HG02938 (cell line): ENCODE measurements at regions not wholly inside any gene's neighbourhood (a gene's known extent, or its start where the extent isn't known, plus 50 kb on each side); places are given as distances from the start of the nearest gene placed in this dataset.
"Not testable (repeated sequence)": the region's sequence is repeated elsewhere in the genome, so short reads cannot be mapped to it uniquely, and the experiment has no call there.

Source experiments
- ATAC-seq: cut with Tn5 transposase; IDR thresholded peaks from one replicate; pipeline ENCODE4 v1.9.1; 2021; ENCODE audit warnings: mild to moderate bottlenecking, moderate library complexity; ENCODE audit not compliant: unreplicated experiment

DNA sequence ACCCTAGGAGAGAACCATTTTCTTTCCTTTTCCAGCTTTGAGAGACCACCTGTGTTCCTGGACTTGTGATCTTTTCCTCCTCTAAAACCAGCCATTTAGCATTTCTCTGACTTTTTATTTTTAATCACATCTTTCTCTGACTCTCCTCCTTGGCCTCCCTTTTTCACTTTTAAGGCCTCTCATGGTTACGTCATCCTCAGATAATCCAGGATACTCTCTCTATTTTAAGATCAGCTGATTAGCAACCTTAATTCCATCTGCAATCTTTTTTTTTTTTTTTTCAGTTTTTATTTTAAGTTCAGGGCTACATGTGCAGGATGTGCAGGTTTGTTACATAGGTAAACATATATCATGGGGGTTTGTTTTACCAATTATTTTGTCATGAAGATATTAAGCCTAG lies 54.0 kb downstream of the RFPL4B start:
- ATAC-seq: no peak

DNA sequence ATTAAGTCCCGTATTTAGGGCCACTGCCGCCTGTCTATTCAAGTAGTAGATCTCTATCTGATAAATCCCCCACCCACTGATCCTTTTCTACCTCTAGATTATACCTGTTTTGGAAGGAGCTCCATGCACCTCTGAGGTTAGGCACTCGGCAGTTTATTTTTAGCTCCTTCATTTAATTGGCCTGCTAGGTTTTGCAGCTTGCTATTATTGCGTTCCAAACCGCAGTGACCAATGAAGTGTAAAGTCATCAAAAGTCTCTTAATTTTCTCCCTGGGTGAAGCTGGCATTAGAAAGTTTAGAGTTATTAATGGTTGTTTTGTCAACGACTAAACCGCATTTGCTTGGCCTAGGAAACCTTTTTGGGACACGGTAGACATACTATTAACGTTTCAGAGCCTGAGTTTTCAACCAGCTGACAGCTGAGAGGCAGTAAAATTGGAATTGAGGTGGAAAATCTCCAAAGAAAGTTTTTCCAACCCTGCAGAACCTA lies 60.0 kb downstream of the RFPL4B start:
- ATAC-seq: no peak

DNA sequence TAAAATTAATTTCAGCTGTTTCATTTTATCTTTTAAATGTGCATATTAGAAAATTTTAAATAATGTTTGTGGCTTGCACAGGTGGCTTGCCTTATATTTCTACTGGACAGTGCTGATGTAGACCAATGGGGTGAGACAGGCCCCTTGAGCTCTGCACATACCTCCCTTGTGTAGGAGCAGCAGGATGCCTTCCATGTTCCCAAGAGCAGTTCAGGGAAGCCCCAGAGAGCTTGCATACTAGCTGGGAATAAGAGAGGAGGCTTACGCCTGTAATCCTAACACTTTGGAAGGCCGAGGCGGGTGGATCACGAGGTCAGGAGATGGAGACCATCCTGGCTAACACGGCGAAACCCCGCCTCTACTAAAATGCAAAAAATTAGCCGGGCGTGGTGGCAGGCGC lies 61.4 kb downstream of the RFPL4B start:
- no peak for ATAC-seq

DNA sequence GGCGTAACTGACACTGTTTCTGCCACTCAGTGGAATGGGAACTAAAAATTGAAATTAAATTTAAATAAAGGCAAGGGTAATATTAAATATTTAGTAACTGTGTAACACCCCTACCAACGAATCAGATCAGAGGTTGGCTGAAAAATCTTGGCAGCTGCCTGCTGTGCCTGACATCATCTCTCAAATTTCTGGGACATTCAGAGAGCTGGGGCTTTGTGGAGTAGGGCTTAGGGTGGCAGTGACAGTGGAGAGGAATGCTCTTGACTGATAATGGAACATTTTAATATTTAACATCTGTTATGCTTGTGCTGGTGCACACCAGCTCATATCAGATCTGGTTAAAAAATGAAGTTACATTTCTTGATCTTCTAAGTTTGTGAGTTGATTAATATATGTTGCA lies 62.2 kb downstream of the RFPL4B start:
- no peak for ATAC-seq

DNA sequence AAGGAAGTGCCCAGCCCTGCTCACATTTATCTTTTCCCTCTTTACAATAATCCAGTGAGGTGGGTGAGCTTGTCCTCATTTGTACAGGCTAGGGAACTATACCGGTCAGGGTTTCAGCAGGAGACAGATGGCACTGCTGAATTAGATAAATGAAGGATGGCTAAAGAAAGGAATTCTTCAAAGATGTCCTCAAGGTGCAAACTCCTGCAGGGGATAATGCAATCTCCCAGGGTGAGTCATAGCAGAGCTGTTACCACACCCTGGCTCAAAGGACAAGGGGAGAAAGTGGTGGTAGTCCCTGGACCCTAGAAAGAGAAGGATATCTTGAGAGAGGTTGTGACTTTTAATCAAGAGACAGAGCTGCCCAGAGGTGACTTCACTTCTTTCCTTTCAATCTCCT lies 66.7 kb downstream of the RFPL4B start:
- no peak for ATAC-seq

DNA sequence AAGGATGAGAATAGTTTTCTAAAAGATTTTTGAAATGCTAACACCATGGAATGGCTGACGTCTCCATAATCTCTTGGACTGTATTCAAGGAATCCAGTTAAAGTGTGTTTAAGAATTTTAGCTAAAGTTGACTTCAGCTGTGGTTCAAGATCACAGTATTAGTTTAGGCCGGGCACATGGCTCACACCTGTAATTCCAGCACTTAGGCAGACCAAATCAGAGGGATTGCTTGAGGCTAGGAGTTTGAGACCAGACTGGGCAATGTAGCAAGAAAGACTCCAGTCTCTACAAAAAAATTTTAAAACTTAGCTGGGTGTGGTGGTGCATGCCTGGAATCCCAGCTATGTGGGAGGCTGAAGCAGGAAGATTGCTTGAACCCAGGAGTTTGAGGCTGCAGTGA lies 68.2 kb downstream of the RFPL4B start:
- ATAC-seq: no peak

DNA sequence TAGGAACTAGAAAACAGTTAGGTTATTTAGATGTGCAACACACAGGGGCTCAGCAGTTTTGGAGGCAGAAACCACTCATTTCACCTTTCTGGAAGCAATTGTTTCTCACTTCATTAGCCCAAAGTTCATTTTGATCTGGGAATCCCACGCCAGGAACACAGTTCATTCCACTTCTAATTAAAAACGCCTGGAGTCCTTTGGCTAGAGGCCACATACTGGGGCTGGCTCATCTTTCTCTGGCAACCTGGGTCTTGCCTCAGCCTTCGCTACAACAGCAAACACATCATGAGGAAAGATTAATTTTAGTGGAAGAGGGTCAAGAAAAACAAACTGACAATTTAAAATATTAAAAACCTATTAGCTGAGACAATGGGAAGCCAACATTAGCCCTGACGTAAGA lies 69.7 kb downstream of the RFPL4B start:
- ATAC-seq: no peak

DNA sequence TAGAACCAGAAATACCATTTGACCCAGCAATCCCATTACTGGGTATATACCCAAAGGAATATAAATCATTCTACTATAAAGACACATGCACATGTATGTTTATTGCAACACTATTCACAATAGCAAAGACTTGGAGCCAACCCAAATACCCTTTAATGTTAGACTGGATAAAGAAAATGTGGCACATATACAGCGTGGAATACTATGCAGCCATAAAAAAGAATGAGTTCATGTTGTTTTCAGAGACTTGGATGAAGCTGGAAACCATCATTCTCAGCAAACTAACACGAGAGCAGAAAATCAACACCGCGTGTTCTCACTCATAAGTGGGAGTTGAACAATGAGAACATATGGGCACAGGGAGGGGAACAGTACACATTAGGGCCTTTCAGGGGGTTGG lies 79.9 kb downstream of the RFPL4B start:
- ATAC-seq: not testable (repeated sequence)

DNA sequence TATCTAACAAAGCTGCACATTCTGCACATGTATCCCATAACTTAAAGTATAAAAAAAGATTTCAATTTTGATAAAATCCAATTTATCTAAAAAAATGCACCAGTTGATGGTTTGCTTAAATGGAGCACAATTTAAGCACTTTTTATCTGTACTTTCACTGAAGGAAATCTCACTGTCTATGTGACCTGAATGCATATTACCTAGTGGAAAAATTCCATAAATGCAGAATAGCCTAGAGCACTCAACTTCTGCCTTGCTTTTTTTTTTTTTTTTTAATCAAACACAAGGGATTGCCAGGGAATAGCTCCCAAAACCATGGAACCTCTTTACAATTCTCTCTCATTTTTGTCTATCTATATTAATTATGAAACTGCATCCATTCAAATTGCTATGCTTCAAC lies 80.4 kb downstream of the RFPL4B start:
- ATAC-seq: no peak

DNA sequence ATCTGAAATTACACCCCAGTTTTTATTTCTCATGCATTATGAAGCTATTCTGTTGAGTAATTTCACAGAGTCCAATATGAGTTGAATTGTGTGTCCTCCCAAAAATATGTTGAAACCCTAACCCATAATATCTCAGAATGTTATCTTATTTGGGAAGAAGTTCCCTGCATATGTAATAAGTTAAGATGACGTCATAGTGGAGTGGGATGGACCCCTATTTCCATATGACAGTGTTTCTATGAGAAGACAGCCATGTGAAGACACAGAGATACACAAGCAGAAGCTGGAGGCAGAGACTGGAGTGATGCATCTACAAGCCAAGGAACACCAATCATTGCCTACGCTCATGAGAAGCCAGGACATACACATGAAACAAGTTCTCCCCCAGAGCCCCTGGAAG lies 81.3 kb downstream of the RFPL4B start:
- ATAC-seq: no peak

DNA sequence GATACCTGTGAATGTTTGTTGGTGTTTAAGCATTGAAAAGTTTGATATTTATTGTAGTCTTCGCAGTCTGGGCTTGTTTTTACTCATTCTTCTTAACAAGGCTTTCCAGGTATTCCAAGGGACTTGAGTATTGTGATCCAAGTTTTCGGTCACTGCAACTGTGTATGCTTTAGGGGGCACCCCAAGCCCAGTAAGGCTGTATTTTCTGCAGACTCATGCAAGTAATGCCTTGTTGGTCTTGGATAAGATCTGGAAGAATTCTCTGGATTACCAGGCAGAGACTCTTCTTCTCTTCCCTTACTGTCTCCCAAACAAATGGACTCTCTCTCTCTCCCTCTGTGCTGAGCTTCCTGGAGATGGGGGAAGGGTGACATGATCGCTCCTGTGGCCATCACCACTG lies 82.1 kb downstream of the RFPL4B start:
- no peak for ATAC-seq

DNA sequence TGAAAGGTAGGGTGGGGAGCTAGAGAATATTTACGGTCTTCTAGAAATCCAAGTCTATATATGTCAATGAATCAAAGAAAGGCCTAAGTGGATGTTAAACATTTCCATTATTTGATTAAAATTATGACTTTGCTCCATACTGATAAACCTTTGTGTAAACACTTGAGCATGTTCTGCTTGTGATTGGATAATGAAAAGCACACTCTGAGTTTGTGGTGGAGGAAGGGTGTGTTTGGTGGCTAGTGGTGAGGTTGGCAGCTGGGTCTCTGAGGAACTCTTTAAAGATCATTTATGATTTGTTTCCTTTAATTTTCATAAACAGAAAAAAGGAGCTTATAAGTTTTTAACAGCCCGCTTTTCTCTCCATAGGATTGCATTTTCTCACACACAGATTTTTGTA lies 84.7 kb downstream of the RFPL4B start:
- no peak for ATAC-seq

DNA sequence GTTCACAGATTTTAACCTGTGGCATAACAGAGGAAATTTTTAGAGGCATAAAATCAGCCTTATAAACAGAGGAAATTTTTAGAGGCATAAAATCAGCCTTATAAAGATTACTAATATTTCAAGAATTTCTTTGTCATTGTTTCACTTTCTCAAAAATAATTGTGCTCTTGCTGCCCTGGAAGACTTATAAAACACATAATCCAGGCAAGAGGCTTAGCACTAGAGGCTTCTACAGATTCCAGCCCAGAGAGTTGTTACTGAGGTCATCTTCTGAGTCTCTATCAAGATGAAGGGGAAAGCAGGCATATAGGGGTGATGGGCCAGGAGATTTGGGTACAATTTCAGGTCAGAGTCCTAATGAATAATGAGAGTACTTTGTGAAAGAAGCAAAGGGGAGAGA lies 85.7 kb downstream of the RFPL4B start:
- no peak for ATAC-seq

DNA sequence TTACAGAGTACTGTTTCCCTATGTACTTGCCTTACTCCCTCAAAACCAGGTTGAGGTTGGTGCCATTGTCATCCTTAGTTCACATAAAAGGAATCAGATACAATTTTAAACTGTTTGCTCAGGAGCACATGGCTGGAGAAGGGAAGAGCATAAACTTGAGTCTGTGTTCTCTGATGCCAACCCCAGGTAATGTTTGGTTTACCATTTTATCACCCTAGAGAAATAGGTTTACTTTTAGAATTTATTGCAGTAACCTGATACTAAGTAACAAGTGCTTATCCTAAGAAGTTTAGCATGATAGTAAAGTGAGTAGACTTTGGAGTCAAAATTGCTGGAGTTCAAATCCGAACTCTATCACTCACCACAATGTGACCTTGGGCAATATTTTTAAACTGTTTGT lies 86.3 kb downstream of the RFPL4B start:
- ATAC-seq: no peak

DNA sequence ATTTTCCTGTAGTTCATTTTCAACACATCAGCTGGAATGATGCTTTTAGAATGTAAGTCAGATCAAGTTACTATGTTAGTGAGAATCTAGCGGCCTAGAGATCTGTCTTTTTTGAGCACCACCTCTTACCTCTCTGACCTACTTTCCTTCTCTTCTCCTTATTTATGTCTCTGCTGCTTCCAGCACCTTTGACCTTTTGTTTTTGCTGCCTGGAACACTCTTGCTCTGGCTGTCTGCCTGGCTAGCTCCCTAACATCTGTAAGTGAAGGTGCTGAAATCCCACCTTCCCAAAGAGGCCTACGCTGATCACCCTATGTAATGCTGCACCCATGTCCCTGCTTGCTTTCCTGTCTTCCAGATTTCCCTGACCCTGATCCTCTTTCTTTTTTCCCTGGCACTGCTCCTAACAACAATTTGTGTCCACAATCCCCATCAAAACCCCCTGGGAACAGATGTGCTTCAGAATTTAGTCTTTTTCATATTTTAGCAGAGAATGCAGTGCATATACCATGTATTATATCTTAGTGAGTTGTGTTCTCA lies 87.8 kb downstream of the RFPL4B start:
- no peak for ATAC-seq

DNA sequence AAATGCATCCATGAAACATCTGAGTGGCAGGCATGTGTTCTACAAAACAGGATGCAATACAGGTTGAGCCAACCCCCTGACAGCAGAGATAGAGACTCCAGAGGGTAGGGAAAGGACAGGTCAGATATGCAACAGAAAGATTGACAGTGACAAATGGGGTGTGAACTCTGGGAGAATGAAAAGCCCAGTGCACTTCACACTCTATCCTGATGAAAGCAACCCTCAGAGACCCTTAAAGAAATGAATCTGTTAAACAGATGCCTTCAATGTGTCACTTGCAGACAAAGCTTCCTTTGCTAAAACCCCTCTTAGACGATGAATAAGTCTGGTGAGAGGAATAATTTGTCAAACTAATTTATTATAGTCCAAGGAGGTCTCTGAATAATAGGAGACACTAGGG lies 89.9 kb downstream of the RFPL4B start:
- ATAC-seq: no peak

DNA sequence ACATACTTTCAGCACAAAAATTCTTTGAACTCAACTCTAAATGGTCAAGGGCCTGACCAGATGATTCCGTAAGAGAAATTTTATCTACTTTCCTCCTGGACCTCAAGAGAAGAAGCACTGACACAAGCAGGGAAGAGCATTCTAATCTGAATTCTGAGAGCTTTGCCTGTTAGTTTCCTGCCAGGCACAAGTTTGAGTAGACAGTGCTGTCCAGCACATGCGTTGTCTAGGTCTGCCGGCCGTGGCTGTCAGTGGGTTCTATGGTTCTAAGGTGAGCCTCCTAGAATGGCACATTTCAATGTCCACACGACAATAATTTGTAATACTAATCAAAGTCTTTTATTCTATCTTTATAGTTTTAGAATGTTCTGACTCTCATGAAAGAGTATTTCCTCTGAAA lies 91.9 kb downstream of the RFPL4B start:
- no peak for ATAC-seq

DNA sequence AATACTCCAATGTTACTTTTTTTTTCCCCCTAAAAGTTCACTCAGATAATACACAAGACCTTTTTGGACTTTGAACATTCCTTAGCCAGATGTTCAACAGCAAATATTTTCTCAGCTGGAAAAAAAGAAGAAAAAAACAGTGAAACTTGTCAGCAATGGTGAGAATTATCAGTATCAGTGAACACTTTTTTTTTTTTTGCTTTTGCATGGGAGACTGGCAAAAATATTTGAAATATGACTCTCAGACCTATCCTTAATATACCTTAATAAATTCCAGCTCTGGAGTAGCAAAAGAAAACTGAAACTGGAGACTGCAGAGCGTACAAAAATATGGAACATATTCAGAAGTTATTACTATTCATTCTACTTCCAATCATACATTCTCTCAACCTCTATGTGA lies 92.3 kb downstream of the RFPL4B start:
- no peak for ATAC-seq

DNA sequence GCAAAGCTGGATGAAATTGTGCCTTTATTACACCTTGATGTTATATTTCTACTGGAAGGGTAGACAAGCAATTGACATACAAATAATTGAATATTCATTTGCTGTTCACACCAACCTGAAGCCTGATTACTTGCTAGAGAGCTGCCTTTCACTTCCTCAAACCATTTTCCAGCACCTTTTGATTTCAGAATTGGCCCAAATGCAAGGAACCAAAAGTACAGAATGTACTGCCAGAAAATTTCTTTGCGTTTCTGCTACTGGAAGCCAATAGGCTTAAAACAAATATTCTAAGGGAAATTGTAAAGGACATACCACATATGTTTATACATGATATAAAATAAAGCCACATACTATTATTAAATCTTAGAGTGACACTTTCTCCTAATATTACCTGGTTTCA lies 94.5 kb downstream of the RFPL4B start:
- ATAC-seq: no peak

DNA sequence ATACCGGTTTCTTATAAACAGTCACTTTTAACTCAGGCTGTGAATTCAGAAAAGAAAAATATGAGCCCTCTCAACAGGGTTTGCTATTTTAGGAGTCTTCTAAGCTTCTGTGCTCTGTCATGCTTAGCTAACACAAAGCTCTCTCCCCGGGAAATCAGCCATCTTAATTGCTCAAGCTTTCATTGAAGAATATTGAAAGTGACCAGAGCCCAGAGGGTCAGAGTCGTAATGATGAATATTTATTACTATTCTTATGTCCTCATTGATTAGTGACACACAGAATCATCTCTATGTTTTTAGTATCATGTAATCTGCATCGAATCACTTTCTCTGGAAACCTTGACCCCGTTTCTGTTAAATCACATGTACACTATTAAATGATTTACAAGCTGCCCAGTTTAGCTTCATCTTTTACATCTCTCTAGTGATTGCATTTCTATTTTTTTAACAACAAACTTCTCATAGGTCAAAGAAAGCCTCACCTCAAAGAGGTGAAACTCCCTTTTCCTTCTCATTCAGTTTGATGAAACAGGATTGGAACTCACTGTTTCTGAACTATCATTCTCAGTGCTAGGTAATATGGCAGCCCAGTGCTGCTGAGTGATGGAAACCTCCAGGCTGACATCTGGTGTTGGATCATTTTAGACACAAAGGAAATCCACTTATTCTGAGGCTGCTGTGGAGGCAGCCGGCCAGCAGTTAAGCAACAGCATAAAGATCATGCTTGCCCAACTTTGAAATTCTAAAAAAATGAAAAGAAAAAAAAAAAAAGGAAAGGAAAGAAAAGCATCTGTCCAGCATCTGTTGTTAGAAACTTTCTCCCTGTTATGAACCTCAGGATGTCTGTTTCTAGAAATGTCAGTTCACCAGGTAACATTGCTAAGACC lies 96.3 kb downstream of the RFPL4B start:
- no peak for ATAC-seq

DNA sequence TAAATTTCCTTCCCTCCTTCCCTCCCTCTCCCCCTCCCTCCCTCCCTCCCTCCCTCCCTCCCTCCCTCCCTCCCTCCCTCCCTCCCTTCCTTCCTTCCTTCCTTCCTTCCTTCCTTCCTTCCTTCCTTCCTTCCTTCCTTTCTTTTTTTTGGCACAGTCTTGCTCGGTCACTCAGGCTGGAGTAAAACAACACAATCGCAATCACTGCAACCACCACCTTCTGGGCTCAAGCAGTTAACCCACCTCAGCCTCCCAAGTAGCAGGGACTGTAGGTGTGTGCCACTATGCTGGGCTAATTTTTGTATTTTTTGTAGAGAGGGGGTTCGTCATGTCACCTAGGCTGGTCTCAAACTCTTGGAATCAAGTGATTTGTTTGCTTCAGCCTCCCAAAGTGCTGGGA lies 101.7 kb downstream of the RFPL4B start:
- ATAC-seq: not testable (repeated sequence)

DNA sequence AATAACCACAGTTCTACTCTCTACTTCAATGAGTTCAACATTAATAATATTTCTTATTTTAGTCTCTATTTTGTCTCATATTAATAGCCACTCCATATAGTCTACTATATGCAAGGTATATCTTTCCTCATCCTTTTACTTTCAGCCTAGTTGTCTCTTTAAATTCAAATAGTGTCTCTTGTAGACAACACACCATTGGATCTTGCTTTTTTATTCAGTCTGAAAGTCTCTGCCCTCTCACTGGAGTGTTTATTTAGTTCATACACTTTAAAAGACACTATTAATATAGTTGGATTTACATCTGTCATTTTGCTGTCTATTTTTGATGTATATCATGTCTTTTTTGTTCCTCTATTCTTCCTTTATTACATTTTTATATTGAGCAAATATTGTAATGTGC lies 103.5 kb downstream of the RFPL4B start:
- ATAC-seq: no peak

DNA sequence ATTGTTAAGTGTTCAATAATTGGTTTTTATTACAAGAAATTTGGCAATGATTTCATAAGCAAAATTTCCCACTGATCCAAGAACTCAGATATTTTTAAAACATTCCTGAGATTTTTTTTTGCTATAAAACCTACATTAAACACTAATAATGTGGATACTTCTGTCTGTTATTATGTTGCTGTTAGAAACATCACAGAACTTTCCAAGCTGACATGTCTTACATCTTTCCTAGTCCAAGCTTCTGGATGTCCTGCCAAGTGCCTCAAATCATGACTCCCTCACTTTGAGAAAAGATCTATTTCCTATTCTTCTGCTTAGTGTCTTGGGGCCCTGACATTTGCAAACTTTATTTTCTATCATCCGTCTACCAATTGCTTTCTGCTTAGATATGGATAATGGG lies 110.8 kb downstream of the RFPL4B start:
- ATAC-seq: no peak
